Progenitor cell of endocrine pancreas (in vitro differentiated cells): ENCODE measurements at regions not wholly inside any gene's neighbourhood (a gene's known extent, or its start where the extent isn't known, plus 50 kb on each side); places are given as distances from the start of the nearest gene placed in this dataset.

Source experiments
- DNase-seq: peaks from one replicate; pipeline ENCODE4 v3.0.0; 2021; ENCODE audit warnings: low spot score; ENCODE audit not compliant: unreplicated experiment
- H3K27ac Mint-ChIP-seq: 2 replicates; pipeline ENCODE4 v1.8.0; 2021; ENCODE audit warnings: mild to moderate bottlenecking, moderate library complexity, mixed read lengths
- H3K27me3 Mint-ChIP-seq: 2 replicates; pipeline ENCODE4 v1.8.0; 2021; ENCODE audit warnings: mixed read lengths
- H3K36me3 Mint-ChIP-seq: 2 replicates; pipeline ENCODE4 v1.8.0; 2022; ENCODE audit warnings: mixed read lengths; ENCODE audit not compliant: insufficient read depth
- H3K4me1 Mint-ChIP-seq: 2 replicates; pipeline ENCODE4 v1.8.0; 2021; ENCODE audit warnings: low read depth, mixed read lengths
- H3K4me3 Mint-ChIP-seq: 2 replicates; pipeline ENCODE4 v1.8.0; 2021; ENCODE audit warnings: low read depth, mild to moderate bottlenecking, moderate library complexity, mixed read lengths
- H3K9me3 Mint-ChIP-seq: 2 replicates; pipeline ENCODE4 v1.8.0; 2021; ENCODE audit warnings: low read depth, mixed read lengths
- CTCF ChIP-seq: fragments of 200-600 bp; sonication (generic); IDR thresholded peaks from one replicate; pipeline ENCODE4 v1.5.0; 2021; ENCODE audit warnings: antibody characterized with exemption, mild to moderate bottlenecking; ENCODE audit not compliant: unreplicated experiment

- no peaks in the 10 kb centered on the region for H3K27me3 Mint-ChIP-seq
- H3K36me3 Mint-ChIP-seq = no peaks in the 10 kb centered on the region
- no peak for DNase-seq
- no peak overlapping the region for H3K4me3 Mint-ChIP-seq
- no peak overlapping the region for H3K27ac Mint-ChIP-seq
- peaks cover 45% of the 10 kb centered on the region for H3K9me3 Mint-ChIP-seq
- TF ChIP-seq CTCF = peak; percentile 34
- H3K4me1 Mint-ChIP-seq = no peaks in the 10 kb centered on the region
Measured at GRCh38 chrX:82230013-82230412, 1028.1 kb downstream of the SH3BGRL start.

GRCh38 chrX:82232679-82233078 is 1030.8 kb downstream of the SH3BGRL start:
- H3K4me1 Mint-ChIP-seq = no peaks in the 10 kb centered on the region
- H3K27me3 Mint-ChIP-seq = no peaks in the 10 kb centered on the region
- no peak for DNase-seq
- H3K4me3 Mint-ChIP-seq = no peak overlapping the region
- H3K27ac Mint-ChIP-seq = no peak overlapping the region
- no peak for TF ChIP-seq CTCF
- peaks cover 53% of the 10 kb centered on the region for H3K9me3 Mint-ChIP-seq
- H3K36me3 Mint-ChIP-seq = no peaks in the 10 kb centered on the region

- DNase-seq = no peak
- Mint-ChIP-seq H3K4me3 (no peak overlapping the region), H3K9me3 (peaks cover 58% of the 10 kb centered on the region), H3K27ac (no peak overlapping the region), H3K4me1 (no peaks in the 10 kb centered on the region), H3K36me3 (no peaks in the 10 kb centered on the region), H3K27me3 (no peaks in the 10 kb centered on the region)
- no peak for TF ChIP-seq CTCF
Measured at GRCh38 chrX:82237328-82237727, 1035.4 kb downstream of the SH3BGRL start.
